OCI-M2 (cell line): ENCODE measurements at regions not wholly inside any gene's neighbourhood (a gene's known extent, or its start where the extent isn't known, plus 50 kb on each side); places are given as distances from the start of the nearest gene placed in this dataset.

ENCODE experiments used
- DNase-seq: peaks from one replicate; lab custom pipeline; 2025; ENCODE audit not compliant: unreplicated experiment; lab: John Stamatoyannopoulos, UW

DNA sequence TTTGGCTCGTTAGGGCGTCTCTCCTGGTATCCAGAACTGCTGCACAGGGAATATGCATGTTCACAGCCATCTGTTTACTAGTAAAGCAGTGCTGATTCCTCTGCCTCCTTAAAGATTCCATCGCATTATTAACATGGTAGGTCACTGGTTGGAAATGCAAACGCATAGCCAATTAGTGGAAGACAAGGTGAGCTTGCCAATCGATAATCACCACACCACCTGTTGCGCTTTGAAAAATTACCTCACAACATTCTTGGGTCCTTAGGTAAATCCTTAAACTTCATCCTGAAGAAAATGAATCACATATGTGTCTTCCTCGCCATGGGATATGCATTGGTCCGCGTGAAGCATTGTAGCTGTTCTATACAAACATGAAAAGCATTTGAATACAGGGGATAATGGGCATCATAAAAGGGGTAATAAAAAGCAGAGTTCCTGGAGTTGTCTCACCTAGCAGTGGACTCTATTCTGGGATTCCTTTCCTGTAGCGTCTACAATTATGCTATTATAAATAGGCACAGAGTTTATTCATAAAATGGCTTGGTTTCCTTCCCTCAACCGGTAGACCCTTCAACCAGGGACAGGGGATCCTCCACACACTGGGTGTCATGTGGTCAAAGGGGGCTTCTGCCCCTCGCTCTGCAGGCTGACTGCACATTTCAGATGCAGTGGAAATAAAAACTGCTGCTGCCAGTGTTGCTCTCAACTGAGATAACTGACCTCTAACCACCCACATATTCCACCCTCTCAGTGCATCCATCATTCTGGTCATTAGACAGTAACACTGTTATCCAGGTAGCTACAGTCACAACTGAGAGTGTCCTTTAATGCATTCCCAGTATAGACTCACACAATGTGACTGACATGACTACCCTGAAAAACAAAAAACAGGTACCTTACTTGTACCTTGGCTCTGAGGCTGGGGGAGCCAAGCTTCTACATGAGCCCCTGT, 389.2 kb upstream of the NFE2L3 start:
- DNase-seq: no peak

DNA sequence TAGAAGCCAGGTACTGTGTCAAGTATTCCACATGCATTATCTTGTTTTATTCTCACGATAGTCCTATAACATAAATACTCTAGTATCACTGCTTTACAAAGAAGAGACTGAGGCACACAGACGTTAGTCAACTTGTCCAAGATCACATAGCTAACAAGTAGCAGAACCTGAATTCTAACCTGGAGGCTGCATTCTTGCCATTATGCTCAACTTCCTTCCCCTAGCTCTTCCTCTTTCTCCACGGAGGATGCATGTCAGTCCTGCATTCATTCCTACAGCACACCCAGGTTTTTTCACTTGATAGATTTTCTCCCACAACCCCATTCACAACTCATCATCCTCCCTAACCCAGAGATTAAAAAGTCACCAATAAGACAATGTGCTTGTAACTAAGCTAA, 388.5 kb upstream of the NFE2L3 start:
- DNase-seq: no peak

DNA sequence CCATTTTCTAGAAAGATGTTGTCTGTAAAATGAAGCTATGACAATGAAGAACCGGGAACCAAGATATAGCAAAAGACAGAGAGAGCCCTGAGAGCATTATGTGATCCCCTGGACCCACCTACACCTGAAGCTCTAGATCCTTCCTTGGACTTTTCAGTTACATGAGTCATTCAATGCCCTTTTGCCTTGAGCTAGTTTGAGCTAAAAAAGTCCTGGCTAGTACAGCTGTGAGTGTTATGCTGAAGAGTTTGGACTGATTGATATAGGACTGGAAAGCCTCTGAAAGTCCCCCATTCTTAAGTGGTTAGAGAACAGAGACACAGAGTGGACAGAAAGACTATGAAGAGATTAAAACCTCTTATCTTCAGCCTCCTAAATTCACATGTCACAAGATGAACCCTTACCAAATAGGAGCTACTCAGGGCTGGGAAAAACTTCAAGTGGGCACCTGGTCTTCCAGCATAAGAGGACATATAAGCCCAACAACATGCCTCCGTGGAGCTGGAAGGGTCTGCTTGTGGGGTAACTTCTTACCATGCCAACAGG, 386.8 kb upstream of the NFE2L3 start:
- no peak for DNase-seq

DNA sequence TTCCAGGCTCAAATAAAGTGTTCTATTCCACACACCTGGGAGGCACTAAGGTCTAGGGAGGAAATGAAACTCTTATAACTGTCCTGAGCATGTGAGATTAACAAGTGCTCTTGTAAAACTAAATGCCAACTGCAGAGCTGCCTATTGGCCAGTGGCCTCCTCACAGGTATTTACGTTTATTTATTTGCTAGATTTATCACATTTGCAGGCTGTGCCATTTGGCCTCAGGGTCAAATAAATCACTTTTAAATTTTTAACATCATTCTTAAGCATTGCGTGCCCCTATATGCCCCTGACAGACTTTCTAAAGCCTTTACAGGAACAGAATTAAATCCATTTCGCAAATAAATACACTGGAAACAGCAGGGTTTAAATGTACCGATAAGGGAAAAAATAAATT, 381.8 kb upstream of the NFE2L3 start:
- DNase-seq: no peak

- DNase-seq: no peak
Observed at GRCh38 chr7:25770670-25771069, 381.3 kb upstream of the NFE2L3 start.

DNA sequence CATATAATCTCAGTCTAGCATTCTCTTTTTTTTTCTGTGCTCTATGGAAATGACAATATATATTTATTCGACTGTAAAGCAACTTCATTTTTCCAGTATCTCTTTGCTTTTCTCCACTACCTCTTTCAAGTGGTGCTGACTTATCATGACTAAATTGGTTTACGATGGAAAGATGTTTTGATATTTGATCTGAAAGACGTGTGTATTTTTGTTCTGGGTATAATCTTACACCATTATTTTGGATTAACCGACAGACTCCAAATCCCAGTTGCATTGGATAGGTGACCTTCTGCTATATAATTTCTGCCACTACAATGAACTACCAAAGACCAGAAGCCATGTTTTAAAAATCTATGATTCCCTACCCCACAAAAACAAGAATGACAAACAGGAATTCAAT, 380.5 kb upstream of the NFE2L3 start:
- no peak for DNase-seq

- DNase-seq: no peak
Observed at GRCh38 chr7:25772802-25773201, 379.2 kb upstream of the NFE2L3 start.

DNA sequence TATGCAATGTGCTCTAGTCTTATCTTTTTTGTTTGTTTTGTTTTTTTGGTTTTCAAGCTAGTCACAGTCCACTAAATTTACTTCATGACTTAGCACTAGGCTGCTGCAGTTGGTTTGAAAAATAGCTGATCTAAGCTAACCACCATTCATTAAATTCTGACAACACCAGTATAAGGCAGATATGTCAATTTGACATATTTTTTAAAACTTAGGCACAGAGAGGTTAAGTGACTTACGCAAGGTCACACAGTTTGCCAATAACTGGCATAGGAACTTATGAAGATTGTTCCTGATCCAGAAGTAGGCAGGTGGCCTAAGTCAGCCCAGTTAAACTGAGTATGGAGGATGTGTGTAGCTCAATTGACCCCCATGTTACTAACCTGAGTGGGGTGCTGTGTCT, 377.3 kb upstream of the NFE2L3 start:
- no peak for DNase-seq

- no peak for DNase-seq
Observed at GRCh38 chr7:25775570-25775969, 376.4 kb upstream of the NFE2L3 start.

- no peak for DNase-seq
Observed at GRCh38 chr7:25775999-25776743, 375.8 kb upstream of the NFE2L3 start.

DNA sequence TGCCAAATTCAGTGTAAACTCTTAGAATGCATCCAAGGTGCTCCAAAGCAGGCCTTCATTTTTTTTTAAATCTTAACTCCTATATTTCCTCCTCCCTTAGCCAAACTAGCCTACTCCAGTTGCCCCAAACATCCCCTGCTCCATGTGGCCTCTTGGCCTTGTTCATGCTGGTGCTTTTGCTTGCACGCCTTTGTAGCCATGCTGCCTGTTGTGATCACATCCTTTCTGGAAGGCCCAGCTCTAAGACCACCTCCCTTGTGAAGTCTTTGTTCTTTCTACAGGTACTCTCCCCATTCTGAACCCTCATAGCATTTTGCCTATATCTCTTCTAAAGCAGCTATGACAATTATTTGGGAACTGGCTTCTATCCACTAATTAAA, 375.3 kb upstream of the NFE2L3 start:
- no peak for DNase-seq

GRCh38 chr7:25777969-25778708, 373.9 kb upstream of the NFE2L3 start:
- DNase-seq: no peak

GRCh38 chr7:25779002-25779546, 372.9 kb upstream of the NFE2L3 start:
- DNase-seq: no peak

GRCh38 chr7:25780904-25781303, 371.1 kb upstream of the NFE2L3 start:
- no peak for DNase-seq

DNA sequence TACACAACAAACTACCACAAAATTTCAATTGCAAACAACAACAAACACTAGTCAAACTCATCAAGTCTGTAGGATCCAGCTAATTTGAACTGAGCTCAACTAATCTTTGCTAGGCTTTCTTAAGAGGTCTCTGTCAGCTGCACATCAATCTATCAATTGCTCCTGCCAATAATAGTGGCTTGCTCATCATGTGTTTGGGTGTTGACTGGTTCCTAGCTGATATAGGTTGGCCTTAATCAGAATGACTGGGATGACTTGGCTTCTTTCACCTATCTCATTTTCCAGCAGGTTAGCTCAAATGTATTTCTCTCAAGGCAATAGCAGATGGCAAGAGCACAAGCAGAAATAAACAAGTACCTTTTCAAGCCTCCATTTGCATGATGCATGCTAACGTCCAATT, 370.3 kb upstream of the NFE2L3 start:
- no peak for DNase-seq

DNA sequence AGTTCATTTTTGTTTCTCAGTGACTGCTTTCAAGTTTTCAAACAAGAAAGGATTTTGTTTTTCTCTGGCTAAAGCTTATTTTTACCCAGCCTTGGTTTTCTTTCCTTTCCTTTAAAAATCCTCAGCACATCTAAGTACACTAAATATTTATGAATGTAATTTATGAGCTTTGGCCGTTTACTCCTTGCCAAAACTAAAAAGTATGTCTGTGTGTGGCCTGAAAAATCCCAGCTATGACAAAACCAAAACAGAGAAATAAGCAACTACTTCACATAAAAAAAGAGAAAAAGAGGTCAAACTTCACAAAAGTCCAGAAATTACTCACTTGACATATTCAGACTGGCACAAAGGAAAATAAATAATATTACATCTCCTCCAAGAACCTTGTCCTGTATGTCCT, 365.1 kb upstream of the NFE2L3 start:
- no peak for DNase-seq

GRCh38 chr7:25787336-25787735, 364.7 kb upstream of the NFE2L3 start:
- no peak for DNase-seq

DNA sequence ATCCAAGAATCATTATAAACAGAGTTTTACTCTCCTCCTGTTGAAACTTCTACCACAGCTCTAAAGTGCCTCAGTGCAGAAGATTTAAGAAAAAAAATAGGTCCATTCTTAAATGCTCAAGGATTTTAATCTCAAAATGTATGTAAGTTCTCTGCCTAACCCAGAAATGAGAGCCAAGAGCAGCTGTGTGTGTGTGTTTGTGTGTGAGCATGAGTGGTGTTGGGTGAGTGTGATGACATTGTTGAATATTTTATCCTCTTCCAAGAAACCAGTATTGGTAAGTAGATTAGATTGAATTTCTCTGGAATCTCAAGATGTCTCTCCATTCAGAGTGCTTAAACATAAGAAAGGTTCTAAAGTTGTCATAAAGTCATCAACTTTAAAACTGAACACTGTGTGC, 363.6 kb upstream of the NFE2L3 start:
- no peak for DNase-seq

DNA sequence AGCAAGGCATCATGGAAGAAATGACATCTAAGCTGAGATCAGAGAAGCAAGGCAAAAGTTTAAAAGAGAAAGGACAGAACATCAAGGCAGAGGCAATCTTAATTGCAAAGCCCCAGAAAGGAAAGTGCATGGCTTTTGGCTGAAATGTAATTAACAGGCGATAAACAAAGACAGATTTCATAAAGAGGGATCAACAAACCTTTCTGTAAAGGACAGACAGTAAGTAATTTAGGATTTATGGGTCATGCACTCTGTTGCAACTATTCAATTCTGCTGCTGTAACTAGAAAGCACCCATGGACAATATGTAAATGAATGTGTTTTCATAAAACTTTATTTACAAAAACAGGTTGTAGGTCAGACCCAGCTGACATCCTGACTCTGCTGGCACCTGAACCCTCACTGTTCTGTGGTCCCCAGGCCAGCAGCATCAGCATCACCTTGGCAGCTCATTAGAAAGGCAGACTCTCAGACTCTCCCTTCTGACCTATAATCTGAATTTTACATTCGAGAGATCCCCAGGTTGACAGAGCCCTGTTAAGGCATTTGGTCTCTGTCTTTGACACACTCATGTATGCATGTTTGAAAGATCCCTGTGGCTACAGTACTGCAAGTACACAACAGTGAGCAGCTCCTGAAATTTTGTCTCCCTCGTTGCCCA, 362.9 kb upstream of the NFE2L3 start:
- DNase-seq: no peak
